ENCODE measurements at regions not wholly inside any gene's neighbourhood (a gene's known extent, or its start where the extent isn't known, plus 50 kb on each side); places are given as distances from the start of the nearest gene placed in this dataset.

DNA sequence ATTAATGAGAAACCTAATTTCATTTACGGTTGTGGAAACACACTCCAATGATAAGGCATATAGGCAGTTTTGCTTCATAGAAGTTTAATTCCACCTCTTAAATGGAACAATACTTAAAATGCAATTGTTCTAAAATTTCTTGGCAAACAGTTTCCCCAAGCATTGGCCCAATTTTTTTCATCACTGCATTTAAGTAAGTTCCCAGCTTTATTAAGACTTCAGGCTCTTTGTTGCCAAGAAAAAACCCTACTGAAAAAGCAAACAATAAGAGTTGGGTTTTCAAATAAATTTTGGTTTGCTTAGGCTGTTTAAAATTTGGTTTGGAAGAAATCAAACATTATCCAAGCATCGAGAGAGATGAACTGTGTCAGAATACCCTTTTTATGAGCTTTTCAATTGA is 690.9 kb upstream of the NRSN1 start:
- H3K36me3 ChIP-seq (ENCODE audit: insufficient read depth, low read length), result no peaks in the 10 kb centered on the region
- no peaks in the 10 kb centered on the region for H3F3A ChIP-seq (ENCODE audit: low read depth)
- H3K9me3 ChIP-seq (ENCODE audit: insufficient read depth, low read depth, low read length), result no peaks in the 10 kb centered on the region
- no peak overlapping the region for H3K9ac ChIP-seq (ENCODE audit: low read depth, low read length, poor library complexity, severe bottlenecking)
- no peak overlapping the region for H3K4me2 ChIP-seq (ENCODE audit: low read depth, low read length, poor library complexity, severe bottlenecking)
- no peak overlapping the region for H3K4me3 ChIP-seq (ENCODE audit: low read length, poor library complexity, severe bottlenecking)
- H3K79me2 ChIP-seq (ENCODE audit: insufficient read depth, low read length), result no peaks in the 10 kb centered on the region
- no peaks in the 10 kb centered on the region for H4K20me1 ChIP-seq (ENCODE audit: insufficient read depth, low read length, poor library complexity, severe bottlenecking)
- no peak for TF ChIP-seq EZH2phosphoT487 (IDR thresholded peaks at IDR 0.05; ENCODE audit: borderline replicate concordance)
- TF ChIP-seq, protein P1, sequence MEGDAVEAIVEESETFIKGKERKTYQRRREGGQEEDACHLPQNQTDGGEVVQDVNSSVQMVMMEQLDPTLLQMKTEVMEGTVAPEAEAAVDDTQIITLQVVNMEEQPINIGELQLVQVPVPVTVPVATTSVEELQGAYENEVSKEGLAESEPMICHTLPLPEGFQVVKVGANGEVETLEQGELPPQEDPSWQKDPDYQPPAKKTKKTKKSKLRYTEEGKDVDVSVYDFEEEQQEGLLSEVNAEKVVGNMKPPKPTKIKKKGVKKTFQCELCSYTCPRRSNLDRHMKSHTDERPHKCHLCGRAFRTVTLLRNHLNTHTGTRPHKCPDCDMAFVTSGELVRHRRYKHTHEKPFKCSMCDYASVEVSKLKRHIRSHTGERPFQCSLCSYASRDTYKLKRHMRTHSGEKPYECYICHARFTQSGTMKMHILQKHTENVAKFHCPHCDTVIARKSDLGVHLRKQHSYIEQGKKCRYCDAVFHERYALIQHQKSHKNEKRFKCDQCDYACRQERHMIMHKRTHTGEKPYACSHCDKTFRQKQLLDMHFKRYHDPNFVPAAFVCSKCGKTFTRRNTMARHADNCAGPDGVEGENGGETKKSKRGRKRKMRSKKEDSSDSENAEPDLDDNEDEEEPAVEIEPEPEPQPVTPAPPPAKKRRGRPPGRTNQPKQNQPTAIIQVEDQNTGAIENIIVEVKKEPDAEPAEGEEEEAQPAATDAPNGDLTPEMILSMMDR (conservative IDR thresholded peaks at IDR 0.05; ENCODE audit: low read length), result no peak
- no peaks in the 10 kb centered on the region for H3K4me1 ChIP-seq (ENCODE audit: insufficient read depth, low read length, poor library complexity, severe bottlenecking)
- no peaks in the 10 kb centered on the region for H3K27me3 ChIP-seq (ENCODE audit: insufficient read depth, low read length, poor library complexity, severe bottlenecking)
- no peaks in the 10 kb centered on the region for H3K9me2 ChIP-seq (replicated peaks; ENCODE audit: low read depth, low read length)
- no peak overlapping the region for H2AFZ ChIP-seq (ENCODE audit: low read length)

DNA sequence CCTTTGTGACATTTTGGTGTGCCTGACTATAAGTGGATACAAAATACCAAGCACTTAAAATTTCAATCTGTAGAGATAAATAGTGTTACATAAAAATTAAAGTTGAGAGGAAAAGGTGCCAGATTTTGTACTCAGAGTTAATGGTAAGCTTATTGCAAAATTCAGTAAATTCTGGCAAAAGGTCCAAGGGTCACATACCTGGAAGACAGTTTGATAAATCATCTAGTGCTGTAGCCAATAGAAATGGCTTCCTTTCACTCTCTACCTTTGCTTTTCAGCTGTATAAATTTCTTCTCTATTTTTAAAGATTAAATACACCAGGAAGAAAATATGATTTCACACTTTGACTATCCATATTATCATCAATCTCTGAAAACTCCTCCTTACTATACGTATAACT is 690.2 kb upstream of the NRSN1 start:
- Histone ChIP-seq H3K9me3 (ENCODE audit: insufficient read depth, low read depth, low read length) (no peaks in the 10 kb centered on the region), H3K36me3 (ENCODE audit: insufficient read depth, low read length) (no peaks in the 10 kb centered on the region), H4K20me1 (ENCODE audit: insufficient read depth, low read length, poor library complexity, severe bottlenecking) (no peaks in the 10 kb centered on the region), H3K27me3 (ENCODE audit: insufficient read depth, low read length, poor library complexity, severe bottlenecking) (no peaks in the 10 kb centered on the region), H3K79me2 (ENCODE audit: insufficient read depth, low read length) (no peaks in the 10 kb centered on the region), H3K9me2 (replicated peaks; ENCODE audit: low read depth, low read length) (no peaks in the 10 kb centered on the region), H3F3A (ENCODE audit: low read depth) (no peaks in the 10 kb centered on the region), H3K4me2 (ENCODE audit: low read depth, low read length, poor library complexity, severe bottlenecking) (no peak overlapping the region), H2AFZ (ENCODE audit: low read length) (no peak overlapping the region), H3K4me3 (ENCODE audit: low read length, poor library complexity, severe bottlenecking) (no peak overlapping the region), H3K4me1 (ENCODE audit: insufficient read depth, low read length, poor library complexity, severe bottlenecking) (no peaks in the 10 kb centered on the region), H3K9ac (ENCODE audit: low read depth, low read length, poor library complexity, severe bottlenecking) (no peak overlapping the region)
- TF ChIP-seq EZH2phosphoT487 (IDR thresholded peaks at IDR 0.05; ENCODE audit: borderline replicate concordance), result no peak
- TF ChIP-seq, protein P1 (conservative IDR thresholded peaks at IDR 0.05; ENCODE audit: low read length), result no peak

DNA sequence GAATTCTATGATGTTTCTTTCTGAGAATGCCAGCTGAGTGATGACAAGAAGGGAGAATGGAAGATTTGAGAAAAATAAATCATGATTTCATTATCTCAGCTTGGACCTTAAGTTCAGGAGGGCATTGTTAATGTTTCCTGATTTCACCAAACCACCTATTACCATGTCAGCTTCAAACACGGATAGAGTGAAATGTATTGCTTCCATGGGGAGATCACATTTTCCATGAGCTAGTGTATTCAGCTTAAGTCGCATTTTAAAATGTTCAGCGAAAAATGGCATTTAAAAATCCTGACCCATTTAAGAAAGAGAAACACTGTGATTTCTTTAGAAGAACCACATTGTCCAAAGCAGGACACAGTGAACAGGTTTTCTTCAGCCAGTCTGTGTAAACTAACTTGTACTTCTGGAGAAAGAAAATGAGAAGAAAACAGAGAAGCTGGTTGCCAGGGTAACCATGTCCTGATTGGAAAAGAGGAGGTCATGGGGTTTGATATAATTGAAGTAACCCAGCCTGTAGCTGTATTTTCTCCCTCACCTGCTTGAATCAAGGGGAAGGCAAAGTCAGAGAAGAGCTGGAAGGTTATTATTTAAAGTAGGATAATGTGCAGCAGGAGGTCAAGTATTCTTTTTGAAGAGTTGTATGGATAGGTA is 684.1 kb upstream of the NRSN1 start:
- TF ChIP-seq EZH2phosphoT487 (IDR thresholded peaks at IDR 0.05; ENCODE audit: borderline replicate concordance), result no peak
- TF ChIP-seq, protein P1 (conservative IDR thresholded peaks at IDR 0.05; ENCODE audit: low read length), result no peak
- Histone ChIP-seq H3K79me2 (ENCODE audit: insufficient read depth, low read length) (no peaks in the 10 kb centered on the region), H3K4me1 (ENCODE audit: insufficient read depth, low read length, poor library complexity, severe bottlenecking) (no peaks in the 10 kb centered on the region), H2AFZ (ENCODE audit: low read length) (no peak overlapping the region), H3K4me3 (ENCODE audit: low read length, poor library complexity, severe bottlenecking) (no peak overlapping the region), H4K20me1 (ENCODE audit: insufficient read depth, low read length, poor library complexity, severe bottlenecking) (no peaks in the 10 kb centered on the region), H3K36me3 (ENCODE audit: insufficient read depth, low read length) (no peaks in the 10 kb centered on the region), H3K27me3 (ENCODE audit: insufficient read depth, low read length, poor library complexity, severe bottlenecking) (no peaks in the 10 kb centered on the region), H3K9me3 (ENCODE audit: insufficient read depth, low read depth, low read length) (no peaks in the 10 kb centered on the region), H3K4me2 (ENCODE audit: low read depth, low read length, poor library complexity, severe bottlenecking) (no peak overlapping the region), H3F3A (ENCODE audit: low read depth) (no peaks in the 10 kb centered on the region), H3K9me2 (replicated peaks; ENCODE audit: low read depth, low read length) (no peaks in the 10 kb centered on the region), H3K9ac (ENCODE audit: low read depth, low read length, poor library complexity, severe bottlenecking) (no peak overlapping the region)

All from Loucy (cell line).